RWPE1 (cell line): ENCODE measurements at regions not wholly inside any gene's neighbourhood (a gene's known extent, or its start where the extent isn't known, plus 50 kb on each side); places are given as distances from the start of the nearest gene placed in this dataset.

Source experiments
- CTCF ChIA-PET: fragments of 350-600 bp; sonication (Branson Sonifier 250); formaldehyde crosslinking; extraction: SDS; loops from one replicate; lab custom pipeline; 2021; lab: Yijun Ruan, JAX
- POLR2A ChIA-PET: fragments of 400-600 bp; formaldehyde crosslinking; extraction: SDS; loops from one replicate; lab custom pipeline; 2020; ENCODE audit warnings: antibody characterized with exemption; ENCODE audit not compliant: low non-redundant PET; lab: Yijun Ruan, JAX
- DNase-seq: peaks from one replicate; pipeline ENCODE4 v3.0.0; 2012; ENCODE audit warnings: low spot score
- H3K27ac ChIP-seq: fragments of 450-650 bp; 2 replicates; pipeline ENCODE4 v1.5.1; 2017
- TF ChIP-seq, protein P1 (sequence below): fragments of 450-650 bp; conservative IDR thresholded peaks from 2 replicates; pipeline ENCODE4 v1.5.1; 2017; ENCODE audit warnings: low read depth, mild to moderate bottlenecking

- ChIA-PET CTCF (interaction anchor here (0.7 kb wide), 1 partner anchor 191 kb away, joined by 3 read pairs; no protein-coding TSS in a partner anchor), POLR2A (no interaction called here)
- H3K27ac ChIP-seq: no peak overlapping the region
- TF ChIP-seq, protein P1, sequence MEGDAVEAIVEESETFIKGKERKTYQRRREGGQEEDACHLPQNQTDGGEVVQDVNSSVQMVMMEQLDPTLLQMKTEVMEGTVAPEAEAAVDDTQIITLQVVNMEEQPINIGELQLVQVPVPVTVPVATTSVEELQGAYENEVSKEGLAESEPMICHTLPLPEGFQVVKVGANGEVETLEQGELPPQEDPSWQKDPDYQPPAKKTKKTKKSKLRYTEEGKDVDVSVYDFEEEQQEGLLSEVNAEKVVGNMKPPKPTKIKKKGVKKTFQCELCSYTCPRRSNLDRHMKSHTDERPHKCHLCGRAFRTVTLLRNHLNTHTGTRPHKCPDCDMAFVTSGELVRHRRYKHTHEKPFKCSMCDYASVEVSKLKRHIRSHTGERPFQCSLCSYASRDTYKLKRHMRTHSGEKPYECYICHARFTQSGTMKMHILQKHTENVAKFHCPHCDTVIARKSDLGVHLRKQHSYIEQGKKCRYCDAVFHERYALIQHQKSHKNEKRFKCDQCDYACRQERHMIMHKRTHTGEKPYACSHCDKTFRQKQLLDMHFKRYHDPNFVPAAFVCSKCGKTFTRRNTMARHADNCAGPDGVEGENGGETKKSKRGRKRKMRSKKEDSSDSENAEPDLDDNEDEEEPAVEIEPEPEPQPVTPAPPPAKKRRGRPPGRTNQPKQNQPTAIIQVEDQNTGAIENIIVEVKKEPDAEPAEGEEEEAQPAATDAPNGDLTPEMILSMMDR: no peak
- DNase-seq: no peak
Observed at GRCh38 chr11:112525844-112526590, 265.4 kb upstream of the PLET1 start.

DNA sequence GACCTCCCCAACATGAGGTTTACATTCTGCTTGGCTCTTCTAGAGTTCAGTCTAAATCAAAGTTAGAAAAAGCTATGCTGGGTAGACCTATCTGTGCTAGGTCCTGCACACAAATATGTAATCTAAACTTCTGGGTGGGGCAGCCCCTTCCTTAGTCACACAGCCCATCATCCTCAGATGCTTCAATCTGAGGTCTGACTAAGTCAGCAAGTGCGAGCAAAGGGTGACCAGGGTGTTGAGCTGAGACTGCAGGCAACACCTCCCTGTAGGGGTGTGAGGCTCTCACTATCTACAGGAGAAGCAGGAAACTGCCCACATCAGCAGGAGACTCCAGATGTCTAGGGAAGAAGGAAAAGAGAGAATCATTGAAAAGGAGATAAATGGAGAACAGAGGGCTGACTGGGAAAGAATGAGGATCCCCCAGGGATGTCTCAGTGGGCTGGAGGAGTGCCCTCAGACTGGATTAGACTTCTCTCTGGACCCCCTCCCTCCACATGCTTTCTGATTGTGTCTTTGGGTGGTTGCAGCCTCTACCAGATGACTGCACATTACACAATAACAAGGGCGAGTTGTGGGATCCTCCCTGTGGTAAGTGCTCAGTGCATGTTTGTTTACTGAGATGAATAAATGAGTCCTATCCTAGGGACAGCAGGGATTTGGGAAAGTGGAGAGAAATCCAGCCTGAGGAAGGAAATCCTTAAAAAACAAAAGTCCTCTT is 266.2 kb upstream of the PLET1 start:
- no peak overlapping the region for H3K27ac ChIP-seq
- ChIA-PET CTCF (interaction anchor here (0.7 kb wide), 1 partner anchor 192 kb away, joined by 3 read pairs; no protein-coding TSS in a partner anchor), POLR2A (no interaction called here)
- TF ChIP-seq, protein P1: no peak
- DNase-seq: no peak

GRCh38 chr11:112529071-112529470 is 268.4 kb upstream of the PLET1 start:
- POLR2A ChIA-PET: no interaction called here
- H3K27ac ChIP-seq: no peak overlapping the region
- TF ChIP-seq, protein P1: no peak
- CTCF ChIA-PET: interaction anchor here (0.6 kb wide), 2 partner anchors 720 to 1504 kb away, joined by 3 to 5 read pairs; no protein-coding TSS in a partner anchor
- DNase-seq: no peak

DNA sequence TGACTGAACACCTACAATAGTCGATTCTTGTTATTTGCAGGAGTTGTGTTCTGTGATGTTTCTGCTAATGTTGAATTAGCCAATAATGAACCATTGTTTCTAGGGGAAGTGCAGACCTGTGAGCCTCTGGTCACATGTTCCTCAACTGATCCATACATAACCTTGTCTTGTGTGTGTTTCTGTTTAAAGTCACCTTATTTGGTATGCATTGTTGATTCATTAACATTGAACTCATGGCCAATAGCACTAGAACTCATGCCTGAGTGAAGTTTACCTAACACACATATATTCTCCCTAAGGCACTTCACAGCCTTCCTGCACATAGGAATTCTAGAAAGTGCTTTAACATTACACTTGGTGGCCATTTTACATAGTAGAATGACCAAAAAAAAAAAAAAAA is 271.8 kb upstream of the PLET1 start:
- TF ChIP-seq, protein P1: no peak
- CTCF ChIA-PET: no interaction called here
- POLR2A ChIA-PET: no interaction called here
- no peak overlapping the region for H3K27ac ChIP-seq
- DNase-seq: no peak

- CTCF ChIA-PET: no interaction called here
- no peak for DNase-seq
- TF ChIP-seq, protein P1: no peak
- H3K27ac ChIP-seq: no peak overlapping the region
- POLR2A ChIA-PET: no interaction called here
Observed at GRCh38 chr11:112533682-112534081, 273.0 kb upstream of the PLET1 start.

- no peak overlapping the region for H3K27ac ChIP-seq
- CTCF ChIA-PET: no interaction called here
- no peak for DNase-seq
- TF ChIP-seq, protein P1: no peak
- POLR2A ChIA-PET: no interaction called here
Observed at GRCh38 chr11:112534208-112534607, 273.5 kb upstream of the PLET1 start.
